GM06990 (cell line): ENCODE measurements at regions not wholly inside any gene's neighbourhood (a gene's known extent, or its start where the extent isn't known, plus 50 kb on each side); places are given as distances from the start of the nearest gene placed in this dataset.

Experiments
- DNase-seq: peaks from one replicate; pipeline ENCODE4 v3.0.0-alpha.2; 2011; ENCODE audit not compliant: insufficient read length; ENCODE audit errors: extremely low read depth
- H3K27me3 ChIP-seq: replicated peaks from 2 replicates; pipeline ENCODE4 v1.6.0; 2011; ENCODE audit warnings: low read length; ENCODE audit not compliant: control insufficient read depth, insufficient read depth
- H3K36me3 ChIP-seq: 2 replicates; pipeline ENCODE4 v1.5.1; 2011; ENCODE audit warnings: low read length; ENCODE audit not compliant: control insufficient read depth, insufficient read depth
- H3K4me3 ChIP-seq: replicated peaks from 2 replicates; pipeline ENCODE4 v1.5.1; 2011; ENCODE audit warnings: low read depth, mild to moderate bottlenecking, control low read depth, low read length
- TF ChIP-seq, protein P1 (sequence below): IDR thresholded peaks from 2 replicates; pipeline ENCODE4 v1.5.1; 2011; ENCODE audit warnings: low read length, control low read depth, mild to moderate bottlenecking, inconsistent platforms; ENCODE audit not compliant: insufficient read depth, poor library complexity, severe bottlenecking

DNA sequence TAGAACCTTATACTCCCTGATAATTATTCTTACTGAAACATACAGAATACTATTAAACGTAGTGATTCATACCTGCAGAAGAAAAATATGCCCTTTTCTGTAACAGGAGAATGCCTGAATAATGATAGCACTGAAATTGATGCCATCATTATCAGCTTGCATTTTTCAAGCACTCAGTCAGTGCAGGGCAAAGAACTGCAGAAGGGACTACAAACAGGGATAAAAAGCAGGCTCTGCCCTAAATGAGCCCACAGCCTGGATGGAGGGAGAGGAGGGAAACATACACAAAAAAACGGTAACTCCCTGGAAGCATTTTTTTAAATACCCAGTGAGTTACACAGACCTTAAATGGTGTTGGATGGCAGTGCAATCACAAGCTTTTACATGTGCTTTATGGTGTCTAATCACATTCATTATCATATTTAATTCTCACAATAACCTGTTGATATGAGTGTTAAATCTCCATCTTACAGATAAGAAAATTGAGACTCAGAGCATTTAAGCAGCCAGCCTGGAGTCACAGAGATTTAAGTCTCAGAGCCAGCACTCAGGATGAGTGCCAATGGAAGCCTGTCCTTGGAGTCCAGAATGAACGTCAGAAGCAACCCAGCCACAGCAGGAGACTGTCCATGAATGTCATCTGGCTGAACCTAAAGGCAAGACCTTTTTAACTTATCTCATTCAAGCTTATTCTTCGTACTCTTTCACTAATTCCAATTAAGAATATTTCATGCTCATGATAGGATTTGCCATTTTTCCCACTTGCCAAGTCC, 139.3 kb upstream of the CTNNA2 start:
- Histone ChIP-seq H3K36me3 (no peaks in the 10 kb centered on the region), H3K4me3 (no peak overlapping the region), H3K27me3 (no peaks in the 10 kb centered on the region)
- TF ChIP-seq, protein P1, sequence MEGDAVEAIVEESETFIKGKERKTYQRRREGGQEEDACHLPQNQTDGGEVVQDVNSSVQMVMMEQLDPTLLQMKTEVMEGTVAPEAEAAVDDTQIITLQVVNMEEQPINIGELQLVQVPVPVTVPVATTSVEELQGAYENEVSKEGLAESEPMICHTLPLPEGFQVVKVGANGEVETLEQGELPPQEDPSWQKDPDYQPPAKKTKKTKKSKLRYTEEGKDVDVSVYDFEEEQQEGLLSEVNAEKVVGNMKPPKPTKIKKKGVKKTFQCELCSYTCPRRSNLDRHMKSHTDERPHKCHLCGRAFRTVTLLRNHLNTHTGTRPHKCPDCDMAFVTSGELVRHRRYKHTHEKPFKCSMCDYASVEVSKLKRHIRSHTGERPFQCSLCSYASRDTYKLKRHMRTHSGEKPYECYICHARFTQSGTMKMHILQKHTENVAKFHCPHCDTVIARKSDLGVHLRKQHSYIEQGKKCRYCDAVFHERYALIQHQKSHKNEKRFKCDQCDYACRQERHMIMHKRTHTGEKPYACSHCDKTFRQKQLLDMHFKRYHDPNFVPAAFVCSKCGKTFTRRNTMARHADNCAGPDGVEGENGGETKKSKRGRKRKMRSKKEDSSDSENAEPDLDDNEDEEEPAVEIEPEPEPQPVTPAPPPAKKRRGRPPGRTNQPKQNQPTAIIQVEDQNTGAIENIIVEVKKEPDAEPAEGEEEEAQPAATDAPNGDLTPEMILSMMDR, result no peak
- DNase-seq, result no peak

DNA sequence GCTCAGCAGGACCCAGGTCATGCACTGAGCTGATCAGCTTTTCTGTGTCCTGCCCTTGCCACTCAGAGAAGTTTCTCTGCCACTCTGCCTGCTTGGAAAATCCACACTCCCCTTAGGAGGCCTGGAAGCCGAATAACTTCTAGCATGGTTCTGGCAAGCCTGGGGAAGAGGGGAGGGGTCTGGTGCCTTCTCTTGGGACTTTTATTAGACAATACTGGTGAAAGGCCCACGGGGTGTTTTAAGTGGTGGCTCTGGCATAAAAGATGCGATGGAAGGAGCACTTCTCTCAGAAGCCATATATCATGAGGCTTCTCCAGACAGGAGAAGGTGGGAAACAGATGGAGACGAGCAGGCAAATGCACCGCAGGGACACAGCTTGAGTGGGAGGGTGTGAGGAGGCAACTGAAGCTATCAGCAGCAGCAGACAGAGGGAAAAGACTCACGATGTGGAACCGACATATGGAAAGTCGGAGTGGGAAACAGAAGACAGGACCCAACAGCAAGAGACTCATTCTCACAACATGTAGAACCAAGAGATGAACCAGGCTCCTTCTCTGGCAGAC, 141.8 kb upstream of the CTNNA2 start:
- no peaks in the 10 kb centered on the region for H3K27me3 ChIP-seq
- no peaks in the 10 kb centered on the region for H3K36me3 ChIP-seq
- TF ChIP-seq, protein P1, result no peak
- H3K4me3 ChIP-seq, result no peak overlapping the region
- no peak for DNase-seq

DNA sequence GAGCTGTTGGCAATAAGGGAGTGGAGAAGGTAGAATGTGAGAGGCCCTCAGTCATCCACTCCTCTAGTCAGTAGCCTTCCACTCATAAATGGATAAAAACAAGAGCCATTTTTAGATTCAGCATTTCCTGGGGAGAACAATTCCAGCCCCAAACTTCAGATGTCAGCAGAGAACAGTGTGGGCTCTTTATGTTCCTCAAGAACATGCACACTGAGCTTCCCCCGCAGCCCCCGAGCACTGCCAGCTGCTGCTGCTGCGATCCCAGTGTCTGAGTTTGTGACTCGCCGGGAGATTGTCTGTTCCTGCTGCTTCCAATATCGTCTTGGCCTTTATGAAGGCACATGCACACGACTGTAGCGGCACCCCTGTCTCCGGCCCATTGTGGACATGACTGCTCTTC, 143.7 kb upstream of the CTNNA2 start:
- Histone ChIP-seq H3K36me3 (no peaks in the 10 kb centered on the region), H3K27me3 (no peaks in the 10 kb centered on the region), H3K4me3 (no peak overlapping the region)
- TF ChIP-seq, protein P1, result no peak
- no peak for DNase-seq

DNA sequence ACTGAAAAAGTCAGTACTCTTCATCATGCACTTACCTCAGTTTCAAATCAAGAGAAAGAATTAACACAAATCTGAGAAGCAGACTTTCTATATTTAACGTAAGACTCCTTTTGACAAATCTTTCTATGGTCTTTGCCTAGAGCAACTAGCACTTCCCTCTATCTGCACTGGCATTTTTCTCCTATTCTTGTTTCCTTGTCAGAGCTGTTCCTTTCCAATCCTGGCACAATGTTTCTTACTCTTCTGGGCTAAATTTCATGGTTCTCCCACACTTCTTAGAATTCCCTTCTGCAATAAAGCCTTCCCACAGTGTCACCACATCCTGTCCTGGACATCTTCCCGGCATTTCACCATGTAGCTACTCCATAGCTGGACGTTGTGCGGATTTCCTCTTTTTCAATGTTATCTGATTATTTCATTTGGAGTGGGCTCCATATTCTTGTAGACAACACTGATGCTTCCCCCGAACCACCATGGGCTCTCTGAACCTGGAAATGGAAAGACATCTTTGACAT, 144.7 kb upstream of the CTNNA2 start:
- no peaks in the 10 kb centered on the region for H3K27me3 ChIP-seq
- TF ChIP-seq, protein P1, result no peak
- DNase-seq, result no peak
- no peak overlapping the region for H3K4me3 ChIP-seq
- no peaks in the 10 kb centered on the region for H3K36me3 ChIP-seq

DNA sequence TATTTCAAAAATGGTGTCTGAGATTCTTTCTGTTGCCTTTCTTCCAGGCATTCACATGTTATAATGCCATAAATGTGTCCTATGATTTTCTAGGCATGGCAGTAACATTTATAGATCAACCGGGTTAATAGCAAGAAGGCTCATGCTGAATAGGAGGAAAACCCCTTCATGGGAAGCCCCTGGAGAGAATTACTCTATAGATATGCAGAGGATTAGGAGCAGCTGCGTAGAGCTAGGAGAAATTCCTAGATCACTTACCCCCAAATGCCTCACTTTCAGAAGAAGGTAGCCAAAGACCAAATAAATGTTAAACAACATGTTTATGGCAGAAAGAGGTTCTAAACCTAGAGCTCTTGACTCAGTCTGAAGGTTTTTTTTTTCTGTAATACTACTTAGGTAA, 153.4 kb upstream of the CTNNA2 start:
- DNase-seq, result no peak
- H3K4me3 ChIP-seq, result no peak overlapping the region
- TF ChIP-seq, protein P1, result no peak
- H3K27me3 ChIP-seq, result no peaks in the 10 kb centered on the region
- no peaks in the 10 kb centered on the region for H3K36me3 ChIP-seq
